HG03342 (cell line): ENCODE measurements at regions not wholly inside any gene's neighbourhood (a gene's known extent, or its start where the extent isn't known, plus 50 kb on each side); places are given as distances from the start of the nearest gene placed in this dataset.

Source experiments
- ATAC-seq: cut with Tn5 transposase; IDR thresholded peaks from one replicate; pipeline ENCODE4 v1.9.1; 2021; ENCODE audit warnings: mild to moderate bottlenecking, moderate library complexity; ENCODE audit not compliant: unreplicated experiment

- ATAC-seq, result no peak
Observed at GRCh38 chr7:136551618-136552017, 316.8 kb upstream of the CHRM2 start.

- no peak for ATAC-seq
Observed at GRCh38 chr7:136549756-136550155, 318.7 kb upstream of the CHRM2 start.

GRCh38 chr7:136533732-136534131 lies 334.7 kb upstream of the CHRM2 start:
- ATAC-seq, result no peak

- no peak for ATAC-seq
Observed at GRCh38 chr7:136530831-136531230, 337.6 kb upstream of the CHRM2 start.

GRCh38 chr7:136528329-136528728 lies 340.1 kb upstream of the CHRM2 start:
- ATAC-seq, result no peak

- ATAC-seq, result no peak
Observed at GRCh38 chr7:136527554-136527953, 340.9 kb upstream of the CHRM2 start.

- no peak for ATAC-seq
Observed at GRCh38 chr7:136526408-136527105, 341.9 kb upstream of the CHRM2 start.

- no peak for ATAC-seq
Observed at GRCh38 chr7:136523571-136523970, 344.9 kb upstream of the CHRM2 start.

- no peak for ATAC-seq
Observed at GRCh38 chr7:136517971-136518370, 350.5 kb upstream of the CHRM2 start.

- ATAC-seq, result no peak
Observed at GRCh38 chr7:136514776-136515175, 353.7 kb upstream of the CHRM2 start.

GRCh38 chr7:136513744-136514143 lies 354.7 kb upstream of the CHRM2 start:
- ATAC-seq, result no peak

- no peak for ATAC-seq
Observed at GRCh38 chr7:136509466-136509865, 359.0 kb upstream of the CHRM2 start.

GRCh38 chr7:136502162-136502561 lies 366.3 kb upstream of the CHRM2 start:
- no peak for ATAC-seq

- ATAC-seq, result no peak
Observed at GRCh38 chr7:136501151-136501550, 367.3 kb upstream of the CHRM2 start.

GRCh38 chr7:136496551-136496950 lies 371.9 kb upstream of the CHRM2 start:
- no peak for ATAC-seq

GRCh38 chr7:136495081-136495480 lies 373.4 kb upstream of the CHRM2 start:
- no peak for ATAC-seq

GRCh38 chr7:136492366-136492765 lies 376.1 kb upstream of the CHRM2 start:
- no peak for ATAC-seq

GRCh38 chr7:136489808-136490207 lies 378.6 kb upstream of the CHRM2 start:
- no peak for ATAC-seq

- no peak for ATAC-seq
Observed at GRCh38 chr7:136480901-136481300, 387.6 kb upstream of the CHRM2 start.

GRCh38 chr7:136479922-136480321 lies 388.5 kb upstream of the CHRM2 start:
- no peak for ATAC-seq

- ATAC-seq, result no peak
Observed at GRCh38 chr7:136470179-136470578, 398.3 kb upstream of the CHRM2 start.

GRCh38 chr7:136452949-136453348 lies 415.5 kb upstream of the CHRM2 start:
- no peak for ATAC-seq

GRCh38 chr7:136446751-136447150 lies 421.7 kb upstream of the CHRM2 start:
- no peak for ATAC-seq
